DMS153 treated with DMSO at 0.1 percent for 48 hours (cell line): ENCODE measurements at regions not wholly inside any gene's neighbourhood (a gene's known extent, or its start where the extent isn't known, plus 50 kb on each side); places are given as distances from the start of the nearest gene placed in this dataset.
A peak's percentile ranks its signal among the peaks of the same experiment; 100 is the strongest.

Source experiments
- DNase-seq: peaks from one replicate; lab custom pipeline; 2025; ENCODE audit not compliant: unreplicated experiment; lab: John Stamatoyannopoulos, UW

DNA sequence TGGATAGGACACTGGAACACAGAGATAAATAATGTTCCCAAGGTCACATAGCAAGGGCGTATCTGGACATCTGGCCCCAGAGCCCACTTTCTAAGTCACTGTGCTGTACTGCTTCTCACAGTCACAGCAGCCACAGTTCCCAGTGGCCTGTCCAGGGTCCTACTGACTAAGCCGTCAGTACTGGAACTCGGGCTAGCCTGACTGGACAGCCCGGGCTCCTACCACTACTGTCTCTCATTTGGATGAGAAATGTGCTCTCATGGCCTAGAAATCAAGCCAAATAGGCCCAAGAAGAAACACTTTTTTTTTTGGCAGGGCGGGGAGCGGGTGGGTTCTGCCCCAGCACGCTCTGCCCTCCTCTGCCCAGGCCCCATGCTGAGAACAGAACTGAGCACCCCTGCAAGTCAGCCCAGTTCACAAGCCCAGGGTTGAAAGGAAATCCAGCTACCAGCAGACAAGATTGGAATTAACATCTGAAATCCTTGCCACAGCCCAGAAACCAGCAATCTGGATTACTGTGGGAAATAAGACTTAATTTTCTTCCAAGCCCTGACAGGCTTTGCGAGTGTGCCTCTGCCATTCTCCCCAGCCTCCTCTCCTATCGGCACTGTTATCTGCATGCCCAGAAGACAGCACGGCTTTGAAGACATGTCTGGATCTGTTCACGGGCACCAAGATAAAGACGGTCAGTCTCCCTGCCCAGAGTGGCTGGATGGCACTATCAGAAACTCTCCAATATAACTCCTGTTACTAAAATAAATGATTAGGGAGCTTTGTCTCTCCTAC lies 182.9 kb upstream of the NCAM1 start:
- DNase-seq, result no peak

DNA sequence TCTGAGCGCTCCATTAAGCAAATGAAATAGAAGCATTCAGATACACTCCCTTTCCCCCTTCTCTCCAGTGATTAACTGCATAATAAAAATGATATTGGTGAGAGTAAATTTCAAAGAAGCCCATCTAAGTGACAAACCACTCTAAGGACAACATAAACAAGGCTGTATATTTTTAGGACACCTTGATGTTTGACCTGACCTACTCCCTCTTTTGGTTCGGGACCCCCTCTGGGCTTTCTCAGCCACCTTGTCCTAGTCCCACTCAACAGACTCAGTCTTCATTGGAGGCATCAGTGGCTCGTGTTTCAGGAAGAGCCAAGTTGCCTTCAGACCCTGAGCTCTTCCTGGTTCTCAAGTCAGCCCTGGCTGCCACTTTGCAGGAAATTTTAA lies 182.3 kb upstream of the NCAM1 start:
- no peak for DNase-seq

DNA sequence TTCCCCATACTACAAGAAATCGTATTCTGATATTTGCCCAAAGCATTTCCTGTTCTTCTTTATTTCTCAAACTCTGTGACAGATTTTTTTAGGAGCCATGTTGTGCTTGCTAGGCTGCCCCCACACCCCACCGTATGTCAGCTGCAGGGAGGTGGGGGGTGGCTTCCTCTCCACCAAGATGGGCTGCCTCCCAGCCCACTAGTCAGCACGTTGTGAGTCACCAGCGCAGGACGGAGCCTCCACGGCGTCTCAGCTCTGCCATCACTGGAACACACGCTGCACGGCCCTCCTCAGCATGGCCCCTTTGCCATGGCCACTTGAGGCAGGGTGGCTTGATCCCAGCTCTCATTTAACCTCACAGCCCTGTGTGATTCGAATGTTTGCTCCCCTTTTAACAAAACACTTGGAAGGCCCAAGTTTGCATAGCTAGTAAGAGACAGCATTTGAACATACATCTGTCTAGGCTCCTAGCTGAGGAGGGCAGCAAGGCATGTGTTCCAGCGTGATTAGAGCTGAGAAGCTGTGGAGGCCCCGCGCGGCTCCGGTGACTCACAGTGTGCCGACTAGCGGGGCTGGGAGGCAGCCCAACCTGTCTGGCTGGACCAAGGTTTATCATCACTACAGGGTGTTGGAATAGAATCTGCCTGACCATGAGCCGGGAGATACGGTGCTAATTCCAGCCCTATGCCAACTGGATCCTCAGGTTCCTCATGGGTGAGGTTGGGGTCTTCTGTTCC lies 180.7 kb upstream of the NCAM1 start:
- DNase-seq, result no peak

DNA sequence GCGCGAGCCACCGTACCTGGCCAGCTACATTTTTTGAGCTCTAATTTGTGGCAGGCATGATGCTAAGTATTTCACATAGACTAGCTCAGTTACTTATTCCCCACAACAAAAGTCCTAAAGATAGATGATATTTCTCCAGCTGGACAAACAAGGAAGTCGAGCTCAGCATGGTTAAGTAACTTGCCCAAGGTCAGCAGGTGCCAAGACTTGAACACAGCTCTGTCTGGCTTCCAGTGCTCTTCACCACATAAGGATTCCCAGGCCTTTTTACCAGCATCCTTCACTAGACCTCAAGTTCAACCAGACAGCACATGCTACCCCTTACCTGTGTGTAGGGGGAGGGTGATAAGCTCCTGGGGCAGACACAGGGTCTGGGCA lies 177.3 kb upstream of the NCAM1 start:
- no peak for DNase-seq

DNA sequence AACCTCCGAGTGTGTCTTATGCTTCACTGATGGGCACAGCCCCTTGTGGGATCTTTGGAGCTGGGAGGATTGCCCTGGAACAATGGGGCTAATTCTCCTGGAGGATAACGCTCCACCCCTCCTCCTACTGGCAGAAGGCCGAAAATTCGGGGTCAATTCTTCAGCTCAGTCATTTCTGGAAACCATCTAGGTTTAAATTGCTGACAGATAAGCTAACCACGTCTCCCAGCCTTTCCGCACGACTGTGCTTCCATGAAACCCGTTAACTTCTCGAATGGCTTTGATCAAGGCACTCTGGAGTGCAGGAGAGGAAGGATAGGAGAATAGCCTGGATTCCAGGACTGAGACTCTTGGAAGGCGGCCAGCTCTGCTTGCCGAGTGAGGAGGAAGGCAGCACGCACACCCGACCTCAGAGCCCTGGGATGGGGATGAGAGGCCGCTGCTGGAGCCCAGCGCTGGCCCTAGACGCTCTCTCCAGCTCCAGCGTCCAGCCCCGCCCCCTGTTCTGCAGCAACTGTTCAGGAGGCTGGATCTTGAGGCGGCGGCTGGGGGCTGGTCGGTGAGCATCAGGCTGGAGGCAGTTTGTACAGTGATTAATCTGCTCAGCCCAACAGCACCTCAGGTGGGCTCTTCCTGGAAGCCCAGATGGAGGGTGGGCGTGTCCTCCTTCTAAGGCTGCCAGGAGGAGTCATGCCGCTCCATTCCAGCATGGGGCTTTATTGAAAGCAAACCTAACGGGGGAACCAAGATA lies 176.7 kb upstream of the NCAM1 start:
- DNase-seq, result peak; percentile 29

DNA sequence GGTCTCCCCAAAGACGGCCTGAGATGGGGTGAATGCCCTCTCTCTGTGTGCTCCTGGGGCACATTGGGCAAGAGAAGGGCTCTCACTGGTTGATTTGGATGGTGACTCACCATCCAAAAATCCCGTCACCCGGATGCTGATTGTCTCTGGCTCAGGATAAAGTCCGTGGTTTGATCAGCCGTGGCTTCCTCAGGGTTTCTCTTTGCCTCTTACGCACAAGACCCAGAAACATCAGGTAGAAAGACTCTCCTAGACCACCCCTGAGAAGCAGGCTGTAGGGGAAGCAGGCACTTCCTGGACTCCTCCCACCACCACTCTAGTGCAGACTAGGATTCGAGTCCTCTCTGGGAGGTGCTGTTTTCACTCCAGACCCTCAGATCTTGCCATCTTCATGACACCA lies 176.1 kb upstream of the NCAM1 start:
- DNase-seq, result no peak

DNA sequence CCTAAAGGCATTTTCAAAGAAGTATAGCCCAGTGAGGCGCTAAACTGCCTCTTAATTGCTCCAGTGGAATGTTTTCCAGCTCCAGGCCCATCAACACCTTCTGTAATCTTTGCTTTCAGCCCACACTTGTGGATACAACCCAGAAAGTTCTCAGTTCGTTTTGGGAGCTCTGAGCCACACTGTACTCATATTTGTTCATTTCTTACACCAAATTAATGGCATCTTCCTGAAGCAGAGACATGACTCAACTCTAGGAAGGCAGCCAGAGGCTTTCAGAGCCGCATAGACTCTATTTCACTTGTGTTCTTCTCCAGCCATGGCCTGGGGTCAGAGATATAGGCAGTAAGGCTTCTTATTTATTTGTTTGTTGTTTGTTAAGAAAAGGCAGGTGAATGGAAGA lies 175.5 kb upstream of the NCAM1 start:
- DNase-seq, result no peak

DNA sequence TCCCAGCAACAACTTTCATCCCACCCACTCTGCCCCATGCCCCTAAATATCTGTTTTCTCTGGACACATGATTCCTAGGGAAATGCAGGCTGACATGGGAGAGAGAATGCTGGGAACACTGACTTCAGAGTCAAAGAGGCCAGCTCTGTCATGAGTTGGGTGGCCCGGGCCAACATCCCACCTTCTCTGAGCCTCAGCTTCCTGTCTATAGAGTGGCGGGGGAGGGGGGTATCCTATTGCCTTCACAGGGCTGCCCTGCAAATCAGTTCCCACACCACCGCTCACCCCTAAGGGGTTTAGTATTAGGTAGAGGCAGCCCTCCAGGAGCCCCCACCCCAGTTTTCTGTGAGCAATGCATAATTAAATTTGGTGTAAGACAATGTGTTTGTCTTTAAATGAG lies 175.0 kb upstream of the NCAM1 start:
- no peak for DNase-seq

DNA sequence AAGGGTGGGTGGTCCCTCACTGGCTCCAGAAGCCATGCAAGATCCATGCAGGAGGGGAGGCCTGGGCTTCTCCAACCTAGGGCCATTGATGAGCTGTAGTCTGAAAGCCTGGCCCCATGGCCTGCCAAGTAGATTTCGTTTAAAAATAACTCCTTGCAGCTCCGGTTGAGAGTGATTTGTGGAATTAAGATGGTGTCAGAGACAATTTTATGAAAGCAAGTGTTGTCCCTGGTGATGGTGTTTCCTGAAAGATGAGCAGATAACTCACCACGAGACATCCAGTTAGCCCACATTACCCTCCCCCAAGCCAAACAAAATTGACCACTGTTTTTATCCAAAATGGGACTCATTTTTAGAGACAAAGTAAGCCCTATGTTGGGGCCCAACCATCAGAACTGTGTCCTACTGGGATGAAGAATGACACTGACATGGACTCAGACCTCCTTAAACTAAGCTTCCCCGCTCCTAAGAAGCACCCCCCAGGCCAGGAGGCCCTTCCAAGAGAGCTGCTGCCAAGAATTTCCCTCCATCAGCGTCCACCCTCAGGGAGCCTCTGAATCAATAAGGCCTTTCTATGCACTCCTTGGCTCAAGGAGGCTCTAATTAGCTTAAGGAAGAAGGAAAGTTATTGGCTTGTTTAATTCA lies 174.2 kb upstream of the NCAM1 start:
- DNase-seq, result no peak

DNA sequence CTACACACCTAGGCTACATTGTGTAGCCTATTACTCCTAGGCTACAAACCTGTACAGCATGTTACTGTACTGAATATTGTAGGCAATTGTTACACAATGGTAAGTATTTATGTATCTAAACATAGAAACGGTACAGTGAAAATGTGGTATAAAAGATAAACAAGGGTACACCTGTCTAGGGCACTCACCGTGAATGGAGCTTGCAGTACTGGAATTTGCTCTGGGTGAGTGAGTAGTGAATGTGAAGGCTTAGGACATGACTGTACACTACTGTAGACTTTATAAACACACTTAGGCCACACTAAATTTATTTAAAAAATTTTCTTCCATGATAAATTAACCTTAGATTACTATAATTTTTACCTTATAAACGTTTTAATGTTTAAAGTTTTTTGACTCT lies 171.7 kb upstream of the NCAM1 start:
- no peak for DNase-seq

DNA sequence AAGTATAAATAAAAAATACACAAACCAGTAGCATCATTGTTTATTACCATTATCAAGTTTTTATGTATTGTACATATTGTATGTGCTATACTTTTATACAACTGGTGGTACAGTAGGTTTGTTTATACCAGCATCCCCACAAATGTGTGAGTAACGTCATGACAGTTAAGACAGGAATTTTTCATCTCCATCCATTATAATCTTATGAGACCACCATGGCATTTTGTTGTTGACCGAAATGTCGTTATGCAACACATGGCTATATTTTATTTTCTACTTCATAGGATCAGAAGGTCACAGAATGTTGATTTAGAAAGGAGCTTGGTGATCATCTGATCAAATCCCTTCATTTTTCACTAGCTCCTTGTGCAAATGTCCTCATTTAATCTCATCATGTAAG lies 170.9 kb upstream of the NCAM1 start:
- no peak for DNase-seq

DNA sequence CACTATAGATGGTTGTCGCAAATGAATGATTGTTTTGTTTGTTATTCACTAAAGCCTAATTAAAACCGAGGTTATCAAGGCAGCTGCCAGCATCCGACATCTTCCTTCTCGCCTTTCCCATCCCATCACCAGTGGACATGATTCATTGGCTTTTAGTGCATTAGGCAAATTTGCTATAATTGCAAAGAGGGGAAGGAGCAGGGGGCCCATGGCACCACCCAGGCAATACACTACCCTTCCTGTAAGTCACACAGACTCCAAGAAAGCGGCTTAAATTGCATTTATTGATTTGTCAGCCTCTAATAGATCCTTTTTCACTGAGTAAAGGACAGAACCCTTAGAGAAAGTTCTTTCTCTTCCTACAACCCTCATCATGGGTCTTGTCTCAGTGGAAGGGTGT lies 169.2 kb upstream of the NCAM1 start:
- DNase-seq, result no peak

DNA sequence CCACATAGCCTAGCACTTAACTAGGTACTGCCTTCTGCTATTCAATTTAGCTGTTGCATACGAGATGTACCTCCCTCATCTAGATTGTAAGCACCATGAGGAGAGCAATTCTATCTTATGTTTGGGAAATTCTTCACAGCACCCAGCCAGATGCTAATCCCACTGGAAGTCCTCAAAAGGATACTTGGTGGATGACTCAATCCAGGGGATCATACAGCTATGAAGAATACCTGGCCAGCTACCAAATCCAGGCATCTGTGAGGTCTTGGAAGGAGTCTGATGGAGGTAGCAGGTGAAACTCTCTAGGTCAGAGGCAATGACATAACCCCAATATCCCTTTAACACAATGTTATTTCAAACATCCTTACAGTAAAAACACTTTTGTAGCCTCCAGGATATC lies 167.8 kb upstream of the NCAM1 start:
- no peak for DNase-seq

DNA sequence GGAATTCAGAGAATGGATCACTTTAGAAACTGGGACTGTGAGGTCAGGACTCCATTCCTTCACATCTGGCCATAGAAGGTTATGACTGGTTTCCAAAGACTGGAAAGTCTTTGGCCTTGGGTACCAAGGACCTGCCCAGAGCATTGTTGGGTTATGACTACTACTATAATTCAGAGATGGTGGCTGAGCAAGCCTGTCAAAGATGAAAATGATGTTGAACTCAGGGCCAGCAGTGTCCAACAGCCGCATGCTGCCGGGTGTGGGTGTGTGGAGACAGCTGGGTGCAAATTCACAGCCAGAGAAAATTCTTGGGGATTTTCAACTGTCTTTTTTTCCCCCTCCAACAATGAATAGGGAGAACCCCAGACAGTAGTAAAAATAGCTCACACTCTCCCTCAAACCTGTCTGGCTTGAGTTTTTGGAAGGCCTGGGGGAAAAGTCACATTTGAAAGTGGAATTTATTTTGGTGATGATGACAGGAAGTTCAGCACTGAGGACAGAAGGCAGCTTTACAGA lies 166.8 kb upstream of the NCAM1 start:
- DNase-seq, result no peak

DNA sequence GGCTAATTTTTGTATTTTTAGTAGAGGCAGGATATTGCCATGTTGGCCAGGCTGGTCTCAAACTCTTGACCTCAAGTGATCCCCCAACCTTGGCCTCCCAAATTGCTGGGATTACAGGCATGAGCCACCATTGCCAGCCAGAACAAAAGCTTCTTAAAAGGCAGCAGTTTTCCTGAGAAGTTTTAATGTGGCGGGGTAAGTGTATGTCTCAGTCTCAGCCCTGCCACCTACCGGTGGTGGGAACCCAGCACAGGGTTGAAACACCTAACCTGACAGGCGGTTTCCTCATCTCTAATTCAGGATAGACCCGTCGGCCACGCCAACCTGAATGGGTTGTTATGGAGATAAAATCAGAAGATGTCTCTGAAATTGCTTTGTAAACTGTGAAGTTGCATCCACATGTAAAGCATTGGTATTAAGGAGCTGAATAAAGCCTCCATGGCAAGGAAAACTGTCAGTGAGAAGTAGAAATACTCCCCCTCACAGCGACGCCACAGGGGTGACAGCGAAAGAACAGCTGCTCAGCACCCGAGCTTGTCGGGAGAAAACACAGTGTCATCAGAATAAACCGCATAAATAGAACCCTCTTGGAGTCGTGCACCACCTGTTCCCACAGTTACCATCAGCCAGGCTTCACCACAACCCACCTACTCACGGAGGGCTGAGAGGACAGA lies 165.9 kb upstream of the NCAM1 start:
- no peak for DNase-seq

DNA sequence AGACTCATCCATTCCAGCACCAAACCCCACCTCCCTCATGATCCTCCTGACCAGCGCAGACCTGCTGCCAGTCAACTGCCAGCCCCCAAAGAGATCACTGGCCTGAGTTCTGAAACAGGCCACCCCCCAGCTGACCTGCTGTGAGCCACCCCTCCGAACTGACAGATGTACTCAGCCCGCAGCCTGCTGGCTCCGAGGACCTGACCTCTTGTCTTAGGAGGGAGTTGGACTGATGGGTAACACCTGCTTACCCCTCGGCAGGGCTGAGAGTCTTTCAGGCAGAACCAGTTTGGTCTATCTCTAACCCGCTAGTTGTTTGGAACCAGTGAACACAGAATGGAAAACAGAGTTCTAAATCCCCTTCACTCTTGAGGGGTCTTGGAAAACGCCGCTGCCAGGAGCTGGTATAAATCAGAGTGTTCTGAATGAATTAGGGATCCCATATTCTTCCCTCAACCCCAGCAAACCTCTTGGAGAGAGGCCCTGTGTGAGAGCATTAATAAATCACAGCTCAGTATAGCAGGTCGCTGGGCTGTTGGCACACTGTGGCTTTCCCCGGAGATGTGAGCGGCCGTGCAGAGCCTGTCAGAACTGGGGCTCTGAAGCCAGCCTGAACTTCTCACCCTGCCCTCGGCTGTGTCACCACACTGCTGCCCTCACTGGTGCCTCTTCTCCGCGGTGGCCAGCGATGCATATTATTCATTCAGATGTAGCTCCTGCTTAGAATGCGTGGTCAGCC lies 165.1 kb upstream of the NCAM1 start:
- DNase-seq, result no peak

DNA sequence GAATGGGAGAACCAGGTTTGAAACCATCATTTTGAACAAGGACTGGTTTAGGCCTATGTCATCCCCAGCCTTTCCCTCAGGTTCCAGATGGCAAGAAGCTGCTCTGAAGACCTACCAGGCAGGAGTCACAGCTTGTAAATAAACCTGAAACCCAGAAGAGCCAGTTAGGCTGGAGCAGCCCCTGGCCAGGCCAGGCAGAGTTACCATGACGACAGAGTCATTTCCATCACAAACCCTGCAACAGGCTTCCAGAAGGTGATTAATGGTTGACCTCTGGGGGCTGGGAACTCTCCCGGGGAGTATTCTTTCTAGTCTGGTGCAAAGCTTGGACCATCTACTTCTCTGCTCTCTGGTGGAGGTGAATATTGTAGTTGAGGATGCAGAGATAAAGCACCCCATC lies 164.1 kb upstream of the NCAM1 start:
- DNase-seq, result no peak

DNA sequence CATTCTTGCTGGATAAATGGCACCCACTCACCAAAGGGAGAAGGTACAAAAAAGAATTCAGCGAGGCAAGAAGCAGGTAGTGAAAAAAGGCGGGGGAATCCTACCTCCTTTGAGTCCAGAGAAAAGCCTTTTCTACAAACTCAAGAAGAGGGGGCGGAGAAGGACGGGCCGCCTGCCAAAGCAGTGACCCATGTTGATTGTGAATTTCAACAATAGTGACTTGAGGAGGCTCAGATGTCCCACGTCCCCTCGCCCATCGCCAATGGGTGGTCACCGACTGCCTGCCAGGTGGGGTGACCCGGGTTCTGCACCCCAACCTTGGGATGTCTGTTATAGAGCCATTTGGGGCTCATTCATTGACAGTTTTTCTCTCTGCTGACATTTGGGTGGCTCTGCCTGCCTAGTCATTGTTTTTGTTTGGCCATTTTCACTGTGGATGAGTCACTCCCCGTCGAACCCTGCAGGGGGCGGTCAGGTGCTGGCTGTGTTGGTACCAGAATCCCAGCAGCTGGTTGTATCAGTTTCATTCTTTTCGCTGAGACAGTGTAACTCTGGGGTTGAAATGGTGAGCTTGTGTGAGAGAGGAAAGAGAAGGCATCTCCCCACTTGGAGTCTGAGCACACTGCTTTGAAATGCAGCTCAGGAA lies 163.4 kb upstream of the NCAM1 start:
- no peak for DNase-seq

DNA sequence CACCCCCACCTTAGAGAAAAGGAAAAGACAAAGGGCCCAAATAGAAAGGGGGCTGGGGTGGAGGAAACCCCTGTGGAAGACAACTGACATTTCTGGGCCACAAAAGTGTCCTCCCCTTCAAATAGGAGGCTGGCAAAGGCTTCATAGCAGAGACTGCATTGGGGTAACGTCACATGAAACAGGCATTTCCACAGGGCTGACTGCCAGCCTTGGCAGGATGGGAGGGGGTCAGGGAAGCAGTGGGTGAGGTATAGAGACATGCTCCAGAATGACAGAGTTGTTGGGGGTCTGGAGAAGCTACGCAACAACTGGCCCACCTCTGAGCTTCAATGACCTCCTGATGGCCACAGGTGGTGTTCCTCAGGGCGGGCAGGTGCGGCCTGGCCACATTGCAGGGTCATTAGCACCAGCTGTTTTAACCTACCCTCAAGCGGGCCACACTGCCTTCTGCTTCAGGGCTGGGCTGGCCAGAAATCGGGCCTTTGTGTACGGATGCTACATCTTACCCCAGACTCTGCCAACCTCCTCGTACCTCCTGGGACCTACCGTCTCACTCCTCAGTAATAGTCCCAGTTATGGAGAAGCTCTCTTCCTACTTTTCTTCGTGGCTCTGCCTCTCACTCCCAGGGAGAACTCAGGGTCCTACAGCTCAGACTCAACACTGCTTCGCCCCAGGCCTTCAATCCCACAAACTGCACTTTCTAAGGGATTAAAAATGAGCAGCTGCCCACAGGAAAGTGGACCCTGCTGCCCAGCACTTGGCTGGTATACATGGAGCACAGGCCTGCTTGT lies 160.0 kb upstream of the NCAM1 start:
- DNase-seq, result no peak
